HG03175 (cell line): ENCODE measurements at regions not wholly inside any gene's neighbourhood (a gene's known extent, or its start where the extent isn't known, plus 50 kb on each side); places are given as distances from the start of the nearest gene placed in this dataset.

Experiments
- ATAC-seq: cut with Tn5 transposase; IDR thresholded peaks from one replicate; pipeline ENCODE4 v1.9.1; 2021; ENCODE audit warnings: mild to moderate bottlenecking, moderate library complexity; ENCODE audit not compliant: unreplicated experiment

DNA sequence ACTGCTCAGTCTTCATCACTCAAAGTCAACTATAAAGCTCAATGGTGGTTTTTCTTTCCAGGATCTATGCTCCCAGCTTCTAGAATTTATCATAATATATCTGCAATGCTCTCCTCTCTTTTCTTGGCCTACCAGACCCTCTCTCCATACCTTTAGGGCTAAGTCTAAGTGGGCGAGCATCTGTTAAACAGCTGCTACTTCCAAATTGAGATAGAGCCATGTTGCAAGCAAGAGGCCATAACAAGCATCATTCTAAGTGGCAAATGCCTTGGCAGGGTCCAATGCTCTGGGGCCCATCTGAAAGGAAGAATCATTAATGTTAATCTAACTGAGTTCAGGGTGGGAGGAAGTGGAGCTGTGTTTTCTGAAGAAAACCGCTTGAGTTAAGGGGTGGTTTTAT lies 324.0 kb downstream of the TLR4 start:
- ATAC-seq, result no peak

DNA sequence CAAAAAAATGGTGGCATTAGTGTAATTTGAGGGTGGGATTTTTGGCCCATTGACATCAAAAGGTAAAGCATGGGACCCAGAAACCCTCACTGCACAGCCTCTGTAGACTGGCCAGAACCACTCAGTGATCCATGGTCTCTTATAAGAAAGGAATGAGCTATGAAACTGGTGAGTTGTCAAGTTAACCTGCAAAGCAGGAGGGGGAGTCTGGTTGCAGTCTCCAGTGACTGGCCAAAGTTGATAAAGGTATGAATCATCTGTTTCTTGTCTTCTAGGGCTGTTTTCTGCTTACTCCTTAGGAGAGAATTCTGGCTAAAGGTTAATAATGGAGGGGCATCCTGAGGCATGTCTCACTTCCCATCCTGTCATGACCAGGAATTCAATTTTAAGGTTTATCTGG lies 325.2 kb downstream of the TLR4 start:
- no peak for ATAC-seq

- ATAC-seq, result no peak
Measured at GRCh38 chr9:118034701-118035100, 330.5 kb downstream of the TLR4 start.

GRCh38 chr9:118038713-118039112 lies 334.5 kb downstream of the TLR4 start:
- ATAC-seq, result no peak

DNA sequence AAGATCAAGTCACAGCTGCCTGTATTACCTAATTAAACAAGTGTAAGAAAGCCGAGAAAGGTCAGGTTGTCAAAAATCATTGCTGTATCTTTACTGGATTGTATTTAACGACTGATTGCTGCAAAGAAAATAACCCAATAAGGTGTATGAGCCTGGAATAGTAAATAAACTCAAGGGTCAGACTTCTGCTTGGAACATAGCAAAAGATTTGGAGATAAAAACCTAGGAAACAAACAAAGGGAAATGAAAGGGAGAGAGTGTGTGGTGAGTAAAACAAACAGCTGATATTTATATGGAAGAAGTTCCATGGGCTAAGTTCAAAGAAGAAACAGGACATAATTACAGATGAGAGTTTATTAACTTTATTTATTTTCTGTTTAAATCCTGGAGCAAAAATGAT lies 354.0 kb downstream of the TLR4 start:
- no peak for ATAC-seq

GRCh38 chr9:118059484-118060278 lies 355.5 kb downstream of the TLR4 start:
- no peak for ATAC-seq

DNA sequence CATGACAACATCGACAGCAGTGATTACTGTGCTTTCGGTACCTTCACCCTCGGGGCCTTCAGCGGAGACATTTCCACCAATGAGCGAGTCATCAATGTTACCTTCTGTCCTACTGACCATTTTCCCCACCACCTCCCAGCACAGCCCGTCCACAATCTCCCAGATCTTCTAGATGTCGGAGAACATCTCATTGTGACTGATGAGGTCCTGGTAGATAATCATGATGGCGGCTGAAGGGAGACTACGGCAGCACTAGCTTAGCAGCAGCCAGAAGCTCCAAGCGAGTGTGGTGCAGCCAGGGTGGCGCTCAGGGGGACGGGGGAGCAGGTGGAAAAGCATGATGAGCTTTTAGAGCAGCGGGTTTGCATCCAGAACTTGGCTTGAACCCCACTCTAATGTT lies 379.0 kb downstream of the TLR4 start:
- ATAC-seq, result no peak

- ATAC-seq, result peak; percentile 82
Measured at GRCh38 chr9:118088090-118088489, 383.9 kb downstream of the TLR4 start.

- ATAC-seq, result no peak
Measured at GRCh38 chr9:118091226-118091625, 387.0 kb downstream of the TLR4 start.

GRCh38 chr9:118091711-118092500 lies 387.7 kb downstream of the TLR4 start:
- ATAC-seq, result no peak

- ATAC-seq, result no peak
Measured at GRCh38 chr9:118094387-118094786, 390.2 kb downstream of the TLR4 start.

GRCh38 chr9:118100529-118101419 lies 396.6 kb downstream of the TLR4 start:
- no peak for ATAC-seq

GRCh38 chr9:118104363-118104762 lies 400.2 kb downstream of the TLR4 start:
- ATAC-seq, result no peak

- ATAC-seq, result no peak
Measured at GRCh38 chr9:118108971-118109370, 404.8 kb downstream of the TLR4 start.

DNA sequence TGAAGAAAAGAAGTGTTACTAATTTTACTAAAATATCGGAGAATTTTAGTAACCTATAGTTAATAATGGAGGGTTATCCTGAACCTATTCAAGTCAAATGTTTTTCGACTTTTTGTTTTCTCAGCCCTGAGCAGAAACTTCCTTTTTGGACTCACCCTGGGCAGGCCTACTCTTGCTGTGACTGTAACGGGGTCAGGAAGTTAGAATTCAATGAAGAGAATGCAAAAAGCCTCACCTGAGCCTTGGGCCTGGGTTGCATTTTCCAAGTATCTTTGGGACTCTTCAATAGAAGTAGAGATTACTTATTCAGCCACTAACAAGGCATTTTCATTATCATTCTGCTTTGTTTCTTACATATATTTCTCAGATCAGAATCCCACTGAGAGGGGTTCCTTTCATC lies 405.3 kb downstream of the TLR4 start:
- no peak for ATAC-seq

DNA sequence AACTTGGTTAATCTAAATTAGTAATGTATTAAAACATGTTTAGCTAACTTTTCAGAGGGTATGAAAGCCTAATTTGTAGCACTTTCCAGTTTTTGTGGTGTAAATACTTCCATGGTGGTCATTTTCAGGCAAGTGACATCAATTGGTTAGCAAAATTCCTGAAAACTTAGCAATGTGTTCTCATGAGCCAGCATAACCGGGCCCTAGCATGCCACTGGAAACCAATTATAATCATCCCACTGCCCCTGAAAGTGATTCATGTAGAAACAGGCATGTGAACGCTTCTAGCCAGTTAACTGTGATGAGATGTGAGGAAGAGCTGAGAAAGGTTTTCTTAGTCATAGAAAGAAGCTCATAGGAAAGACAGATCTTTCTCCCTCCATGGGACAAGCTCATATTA lies 417.2 kb downstream of the TLR4 start:
- ATAC-seq, result no peak

DNA sequence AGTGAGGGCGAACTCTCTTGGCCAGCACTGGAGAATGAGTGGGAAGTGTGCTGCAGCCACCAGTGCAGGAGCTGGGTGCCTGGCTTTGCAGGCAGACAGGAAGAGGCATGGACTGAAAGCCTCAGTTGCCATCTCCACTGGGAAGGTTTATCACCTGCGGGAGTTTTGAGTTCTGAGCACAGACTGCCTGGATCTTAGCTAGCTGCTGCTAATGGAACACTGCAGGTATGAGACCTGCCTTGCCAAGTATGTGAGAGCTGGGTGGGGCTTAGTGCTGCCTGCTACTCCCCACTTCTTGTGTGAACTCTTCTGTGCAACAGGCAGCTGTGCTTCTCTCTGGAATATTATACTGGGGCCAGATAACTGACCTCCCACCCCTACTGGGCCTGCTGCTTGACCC lies 424.1 kb downstream of the TLR4 start:
- ATAC-seq, result no peak

DNA sequence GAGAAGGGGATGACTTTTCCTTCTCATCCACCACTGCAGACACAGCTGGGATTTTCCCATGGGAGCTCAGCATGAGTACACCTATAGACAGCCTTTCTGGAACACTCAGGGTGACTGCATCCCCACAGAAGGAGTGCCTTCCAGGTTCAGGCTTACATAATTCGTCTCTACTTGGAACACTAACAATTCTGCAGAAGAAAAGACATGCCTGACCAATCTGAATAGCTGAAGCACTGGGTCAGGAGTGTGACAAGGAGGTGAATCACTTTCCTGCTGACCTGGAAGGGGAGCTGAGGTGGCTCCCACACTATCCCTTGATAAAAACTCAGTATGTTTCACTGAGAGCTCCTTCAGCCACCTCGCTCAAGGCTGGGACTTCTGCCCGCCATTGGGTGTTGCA lies 425.3 kb downstream of the TLR4 start:
- ATAC-seq, result no peak

DNA sequence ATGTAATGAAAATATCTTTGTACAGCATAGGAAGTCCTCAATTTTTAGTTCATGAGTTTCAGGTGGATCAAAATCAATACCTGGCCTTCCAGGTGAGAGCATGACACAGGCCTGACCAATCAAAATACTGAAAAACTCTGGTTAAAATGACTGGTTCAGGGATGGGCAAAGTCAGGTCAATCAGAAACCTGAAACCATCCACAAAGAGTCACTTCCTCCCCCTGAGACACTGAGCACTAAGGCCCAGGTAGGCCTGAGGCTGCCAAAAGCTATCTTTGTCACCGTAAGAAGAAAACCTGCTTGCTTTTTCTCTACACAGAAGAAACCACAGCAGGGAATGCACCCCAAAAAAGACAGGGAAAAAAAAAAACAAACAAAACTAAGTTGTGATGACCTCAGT lies 444.8 kb downstream of the TLR4 start:
- ATAC-seq, result no peak

GRCh38 chr9:118156846-118157245 lies 452.6 kb downstream of the TLR4 start:
- ATAC-seq, result no peak

DNA sequence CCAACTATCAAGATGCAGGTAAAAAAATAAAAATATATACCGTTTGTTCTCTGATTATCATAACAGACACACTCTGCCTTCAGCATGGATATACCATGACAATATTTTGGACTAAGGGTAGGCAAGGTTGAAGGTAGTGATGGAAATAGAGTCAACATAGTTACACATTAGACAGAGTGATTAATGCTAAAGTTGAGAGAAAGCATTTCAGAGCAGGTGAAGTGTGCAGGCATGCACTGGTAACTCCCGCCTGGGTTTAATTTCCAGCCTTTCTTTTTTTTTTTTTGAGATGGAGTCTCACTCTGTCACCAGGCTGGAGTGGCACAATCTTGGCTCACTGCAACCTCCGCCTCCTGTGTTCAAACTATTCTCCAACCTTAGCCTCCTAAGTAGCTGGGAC lies 458.5 kb downstream of the TLR4 start:
- ATAC-seq, result no peak
